HepG2 (cell line): ENCODE measurements at regions not wholly inside any gene's neighbourhood (a gene's known extent, or its start where the extent isn't known, plus 50 kb on each side); places are given as distances from the start of the nearest gene placed in this dataset.

Experiments
- ERF ChIP-seq: IDR thresholded peaks from 2 replicates; pipeline ENCODE4 v1.6.1; 2018; ENCODE audit warnings: missing biosample characterization, missing genetic modification reagents
- HDAC2 ChIP-seq: sonication (generic); formaldehyde crosslinking; IDR thresholded peaks from 2 replicates; pipeline ENCODE4 v1.4.0; 2020; ENCODE audit warnings: missing genetic modification reagents
- IRF2 ChIP-seq: IDR thresholded peaks from 2 replicates; pipeline ENCODE4 v1.6.1; 2018; ENCODE audit warnings: missing genetic modification reagents, missing compliant biosample characterization
- MIXL1 ChIP-seq: IDR thresholded peaks from 2 replicates; pipeline ENCODE4 v1.6.1; 2016
- NCOA2 ChIP-seq: sonication (generic); formaldehyde crosslinking; IDR thresholded peaks from 2 replicates; pipeline ENCODE4 v1.8.0; 2022; ENCODE audit warnings: inconsistent platforms
- NCOR1 ChIP-seq: fragments of 200-600 bp; sonication (generic); IDR thresholded peaks from 2 replicates; pipeline ENCODE4 v1.7.0; 2017; ENCODE audit warnings: antibody characterized with exemption, low read length, borderline replicate concordance
- NR2F1 ChIP-seq, 2 experiments: fragments of 450-650 bp in 1 of 2; formaldehyde crosslinking in 1 of 2; IDR thresholded peaks; 2 replicates each; pipeline versions ENCODE4 v1.5.0 to v1.6.1; 2016 to 2020; ENCODE audit warnings: mild to moderate bottlenecking in 1 of 2, missing compliant biosample characterization in 1 of 2, missing genetic modification reagents in 1 of 2, moderate library complexity in 1 of 2
- PITX1 ChIP-seq: sonication (generic); formaldehyde crosslinking; IDR thresholded peaks from 2 replicates; pipeline ENCODE4 v1.5.1; 2020; ENCODE audit warnings: mild to moderate bottlenecking, missing genetic modification reagents
- RARA ChIP-seq: IDR thresholded peaks from 2 replicates; pipeline ENCODE4 v1.6.1; 2016; ENCODE audit warnings: missing genetic modification reagents, missing compliant biosample characterization
- SIX4 ChIP-seq: sonication (generic); formaldehyde crosslinking; IDR thresholded peaks from 2 replicates; pipeline ENCODE4 v1.4.0; 2020; ENCODE audit warnings: missing genetic modification reagents
- U2AF1 ChIP-seq: fragments of 200-400 bp; formaldehyde crosslinking; optimal IDR thresholded peaks from 2 replicates; pipeline ENCODE3; 2017; ENCODE audit warnings: mild to moderate bottlenecking, low read depth, low read length
- ZNF564 ChIP-seq: sonication (generic); formaldehyde crosslinking; IDR thresholded peaks from 2 replicates; pipeline ENCODE4 v1.8.1; 2023; ENCODE audit warnings: mild to moderate bottlenecking, missing genetic modification reagents
- ZNF780A ChIP-seq: sonication (generic); formaldehyde crosslinking; IDR thresholded peaks from 2 replicates; pipeline ENCODE4 v1.8.0; 2022; ENCODE audit warnings: mild to moderate bottlenecking, missing genetic modification reagents, moderate library complexity
- TF ChIP-seq, protein P1 (sequence below): sonication (generic); IDR thresholded peaks from 2 replicates; pipeline ENCODE4 v1.6.1; 2016; ENCODE audit warnings: low read depth, borderline replicate concordance
- TF ChIP-seq, protein P2 (sequence below): sonication (generic); formaldehyde crosslinking; IDR thresholded peaks from 2 replicates; pipeline ENCODE4 v1.8.1; 2023; ENCODE audit warnings: mild to moderate bottlenecking, missing genetic modification reagents, borderline replicate concordance
- TF ChIP-seq, protein P3 (sequence below), 2 experiments: sonication (generic) in 1 of 2; formaldehyde crosslinking in 1 of 2; IDR thresholded peaks; 2 replicates each; pipeline versions ENCODE4 v1.4.0 to v1.6.1; 2016 to 2020; ENCODE audit warnings: borderline replicate concordance in 1 of 2, low read depth in 1 of 2, mild to moderate bottlenecking in 1 of 2, missing genetic modification reagents in 1 of 2
- TF ChIP-seq, protein P4 (sequence below): IDR thresholded peaks from 2 replicates; pipeline ENCODE4 v1.6.1; 2018; ENCODE audit warnings: missing genetic modification reagents, mild to moderate bottlenecking, missing compliant biosample characterization
- TF ChIP-seq, protein P5 (sequence below): sonication (generic); formaldehyde crosslinking; IDR thresholded peaks from 2 replicates; pipeline ENCODE4 v1.8.0; 2022; ENCODE audit warnings: mild to moderate bottlenecking, missing genetic modification reagents
- TF ChIP-seq, protein P6 (sequence below): sonication (generic); formaldehyde crosslinking; IDR thresholded peaks from 2 replicates; pipeline ENCODE4 v1.5.1; 2020; ENCODE audit warnings: missing genetic modification reagents, mild to moderate bottlenecking, borderline replicate concordance

DNA sequence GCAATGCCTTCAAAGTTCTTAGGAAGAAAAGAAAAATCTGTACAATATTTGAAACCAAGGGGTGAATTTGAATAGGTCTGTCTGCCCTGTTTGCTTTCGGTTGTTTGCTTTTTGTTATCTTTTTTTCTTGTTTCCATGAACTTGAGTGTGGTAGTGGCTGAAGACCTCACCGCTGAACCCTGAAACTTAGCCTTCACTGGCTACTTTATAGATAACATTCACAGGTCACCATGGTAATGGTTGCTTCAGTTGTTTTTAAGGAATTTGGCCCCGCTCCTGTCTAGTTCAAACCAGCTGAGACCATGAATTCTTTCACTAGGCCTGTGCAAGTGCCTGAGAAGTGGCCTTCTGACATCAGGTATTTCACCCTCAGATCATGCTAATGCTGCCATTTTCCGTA is 137.0 kb upstream of the PMFBP1 start (continued):
- TF ChIP-seq PITX1 (CRISPR knock-in tag) (peak; percentile 76), ZNF564 (CRISPR knock-in tag) (no peak), SIX4 (CRISPR knock-in tag) (no peak), MIXL1 (peak; percentile 77), NCOA2 (CRISPR knock-in tag) (peak; percentile 83), ERF (CRISPR knock-in tag) (peak; percentile 58; the same call in 1 of the 2 replicates), RARA (CRISPR knock-in tag) (peak; percentile 98), IRF2 (CRISPR knock-in tag) (0 out of 2 replicates have a peak, but pooled peaks have one; percentile 35), ZNF780A (no peak), NCOR1 (peak; percentile 84; the same call in 1 of the 2 replicates), U2AF1 (no peak), NR2F1 (CRISPR knock-in tag; IDR thresholded peaks at IDR 0.05) (peak in 1 of 2 experiments; percentile 53; a peak in 2 of 4 replicates), HDAC2 (CRISPR knock-in tag) (peak; percentile 87)
- TF ChIP-seq, protein P1, sequence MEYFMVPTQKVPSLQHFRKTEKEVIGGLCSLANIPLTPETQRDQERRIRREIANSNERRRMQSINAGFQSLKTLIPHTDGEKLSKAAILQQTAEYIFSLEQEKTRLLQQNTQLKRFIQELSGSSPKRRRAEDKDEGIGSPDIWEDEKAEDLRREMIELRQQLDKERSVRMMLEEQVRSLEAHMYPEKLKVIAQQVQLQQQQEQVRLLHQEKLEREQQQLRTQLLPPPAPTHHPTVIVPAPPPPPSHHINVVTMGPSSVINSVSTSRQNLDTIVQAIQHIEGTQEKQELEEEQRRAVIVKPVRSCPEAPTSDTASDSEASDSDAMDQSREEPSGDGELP = peak; percentile 88
- TF ChIP-seq, protein P2, sequence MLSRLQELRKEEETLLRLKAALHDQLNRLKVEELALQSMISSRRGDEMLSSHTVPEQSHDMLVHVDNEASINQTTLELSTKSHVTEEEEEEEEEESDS (CRISPR knock-in tag) = peak; percentile 85; the same call in 1 of the 2 replicates
- TF ChIP-seq, protein P3, sequence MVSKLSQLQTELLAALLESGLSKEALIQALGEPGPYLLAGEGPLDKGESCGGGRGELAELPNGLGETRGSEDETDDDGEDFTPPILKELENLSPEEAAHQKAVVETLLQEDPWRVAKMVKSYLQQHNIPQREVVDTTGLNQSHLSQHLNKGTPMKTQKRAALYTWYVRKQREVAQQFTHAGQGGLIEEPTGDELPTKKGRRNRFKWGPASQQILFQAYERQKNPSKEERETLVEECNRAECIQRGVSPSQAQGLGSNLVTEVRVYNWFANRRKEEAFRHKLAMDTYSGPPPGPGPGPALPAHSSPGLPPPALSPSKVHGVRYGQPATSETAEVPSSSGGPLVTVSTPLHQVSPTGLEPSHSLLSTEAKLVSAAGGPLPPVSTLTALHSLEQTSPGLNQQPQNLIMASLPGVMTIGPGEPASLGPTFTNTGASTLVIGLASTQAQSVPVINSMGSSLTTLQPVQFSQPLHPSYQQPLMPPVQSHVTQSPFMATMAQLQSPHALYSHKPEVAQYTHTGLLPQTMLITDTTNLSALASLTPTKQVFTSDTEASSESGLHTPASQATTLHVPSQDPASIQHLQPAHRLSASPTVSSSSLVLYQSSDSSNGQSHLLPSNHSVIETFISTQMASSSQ (IDR thresholded peaks at IDR 0.05; ENCODE audit: low read depth) = peak; percentile 44; the same call in 1 of the 2 replicates
- TF ChIP-seq, protein P3 (CRISPR knock-in tag; IDR thresholded peaks at IDR 0.05; ENCODE audit: borderline replicate concordance) = 0 out of 2 replicates have a peak, but pooled peaks have one; percentile 26
- TF ChIP-seq, protein P4, sequence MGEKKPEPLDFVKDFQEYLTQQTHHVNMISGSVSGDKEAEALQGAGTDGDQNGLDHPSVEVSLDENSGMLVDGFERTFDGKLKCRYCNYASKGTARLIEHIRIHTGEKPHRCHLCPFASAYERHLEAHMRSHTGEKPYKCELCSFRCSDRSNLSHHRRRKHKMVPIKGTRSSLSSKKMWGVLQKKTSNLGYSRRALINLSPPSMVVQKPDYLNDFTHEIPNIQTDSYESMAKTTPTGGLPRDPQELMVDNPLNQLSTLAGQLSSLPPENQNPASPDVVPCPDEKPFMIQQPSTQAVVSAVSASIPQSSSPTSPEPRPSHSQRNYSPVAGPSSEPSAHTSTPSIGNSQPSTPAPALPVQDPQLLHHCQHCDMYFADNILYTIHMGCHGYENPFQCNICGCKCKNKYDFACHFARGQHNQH (CRISPR knock-in tag) = peak; percentile 83; the same call in 1 of the 2 replicates
- TF ChIP-seq, protein P5, sequence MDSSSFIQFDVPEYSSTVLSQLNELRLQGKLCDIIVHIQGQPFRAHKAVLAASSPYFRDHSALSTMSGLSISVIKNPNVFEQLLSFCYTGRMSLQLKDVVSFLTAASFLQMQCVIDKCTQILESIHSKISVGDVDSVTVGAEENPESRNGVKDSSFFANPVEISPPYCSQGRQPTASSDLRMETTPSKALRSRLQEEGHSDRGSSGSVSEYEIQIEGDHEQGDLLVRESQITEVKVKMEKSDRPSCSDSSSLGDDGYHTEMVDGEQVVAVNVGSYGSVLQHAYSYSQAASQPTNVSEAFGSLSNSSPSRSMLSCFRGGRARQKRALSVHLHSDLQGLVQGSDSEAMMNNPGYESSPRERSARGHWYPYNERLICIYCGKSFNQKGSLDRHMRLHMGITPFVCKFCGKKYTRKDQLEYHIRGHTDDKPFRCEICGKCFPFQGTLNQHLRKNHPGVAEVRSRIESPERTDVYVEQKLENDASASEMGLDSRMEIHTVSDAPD = peak; percentile 89
- TF ChIP-seq, protein P6, sequence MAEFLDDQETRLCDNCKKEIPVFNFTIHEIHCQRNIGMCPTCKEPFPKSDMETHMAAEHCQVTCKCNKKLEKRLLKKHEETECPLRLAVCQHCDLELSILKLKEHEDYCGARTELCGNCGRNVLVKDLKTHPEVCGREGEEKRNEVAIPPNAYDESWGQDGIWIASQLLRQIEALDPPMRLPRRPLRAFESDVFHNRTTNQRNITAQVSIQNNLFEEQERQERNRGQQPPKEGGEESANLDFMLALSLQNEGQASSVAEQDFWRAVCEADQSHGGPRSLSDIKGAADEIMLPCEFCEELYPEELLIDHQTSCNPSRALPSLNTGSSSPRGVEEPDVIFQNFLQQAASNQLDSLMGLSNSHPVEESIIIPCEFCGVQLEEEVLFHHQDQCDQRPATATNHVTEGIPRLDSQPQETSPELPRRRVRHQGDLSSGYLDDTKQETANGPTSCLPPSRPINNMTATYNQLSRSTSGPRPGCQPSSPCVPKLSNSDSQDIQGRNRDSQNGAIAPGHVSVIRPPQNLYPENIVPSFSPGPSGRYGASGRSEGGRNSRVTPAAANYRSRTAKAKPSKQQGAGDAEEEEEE = no peak
